GM19025 (cell line): ENCODE measurements at regions not wholly inside any gene's neighbourhood (a gene's known extent, or its start where the extent isn't known, plus 50 kb on each side); places are given as distances from the start of the nearest gene placed in this dataset.
"Not testable (repeated sequence)": the region's sequence is repeated elsewhere in the genome, so short reads cannot be mapped to it uniquely, and the experiment has no call there.

Source experiments
- ATAC-seq: cut with Tn5 transposase; IDR thresholded peaks from one replicate; pipeline ENCODE4 v1.9.1; 2021; ENCODE audit warnings: mild to moderate bottlenecking, low read depth, moderate library complexity; ENCODE audit not compliant: unreplicated experiment

DNA sequence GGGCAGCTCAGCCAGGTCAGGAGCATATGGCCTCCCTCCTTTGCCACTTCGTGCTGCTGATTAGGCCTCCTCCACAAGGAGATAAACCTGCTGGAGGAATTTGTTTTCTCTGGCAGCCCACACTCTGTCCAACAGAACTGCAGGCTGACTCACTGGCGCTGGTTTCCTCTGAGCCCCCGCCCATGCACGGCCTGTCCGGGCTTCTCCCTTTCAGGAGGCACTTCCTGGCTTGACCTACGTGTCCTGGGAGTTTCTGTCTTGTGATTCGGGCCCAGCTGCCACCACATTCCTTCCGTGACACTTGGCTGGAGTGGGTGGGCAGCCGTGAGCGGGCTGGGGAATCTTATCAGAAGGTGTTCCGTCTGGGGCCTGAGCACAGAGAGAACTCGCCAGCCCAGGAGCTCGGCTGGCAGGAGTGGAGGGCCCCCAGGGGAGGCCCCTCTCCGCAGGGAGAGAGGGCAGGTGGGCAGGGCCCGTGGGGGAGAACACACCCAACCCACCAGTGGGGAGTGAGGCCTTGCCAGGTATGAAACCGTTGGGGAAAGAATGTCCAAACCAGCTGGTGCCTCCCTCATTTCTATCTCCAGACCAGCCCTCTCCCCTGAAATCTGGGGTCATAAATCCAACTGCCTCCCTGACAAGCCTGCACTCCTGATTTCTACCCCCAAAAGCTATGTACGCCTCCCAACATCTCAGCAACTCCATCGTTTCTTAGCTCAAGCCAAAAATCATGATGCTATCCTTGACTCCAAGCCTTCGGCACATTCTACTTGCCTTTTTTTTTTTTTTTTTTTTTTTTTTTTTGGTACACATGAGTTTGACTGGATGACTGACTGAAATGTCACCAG is 110.6 kb upstream of the MEF2A start:
- no peak for ATAC-seq

DNA sequence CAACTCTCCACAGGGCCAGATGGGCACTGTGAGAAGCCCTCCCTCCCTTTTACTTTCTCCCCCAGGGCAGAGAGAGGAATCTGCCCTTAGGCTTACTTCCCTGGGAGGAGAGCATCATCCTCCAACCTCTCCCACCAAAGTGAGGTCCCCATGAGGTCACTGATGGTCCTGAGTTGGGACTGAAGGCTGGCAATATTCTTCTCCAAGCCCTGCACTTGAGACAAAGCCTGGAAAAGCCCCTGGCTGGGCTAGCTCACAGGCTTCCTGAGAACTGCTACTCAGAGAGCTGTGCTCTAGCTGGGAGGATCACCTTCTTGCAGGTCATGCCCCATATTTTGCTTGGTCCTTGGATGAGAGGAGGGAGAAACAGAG is 110.0 kb upstream of the MEF2A start:
- ATAC-seq: no peak

DNA sequence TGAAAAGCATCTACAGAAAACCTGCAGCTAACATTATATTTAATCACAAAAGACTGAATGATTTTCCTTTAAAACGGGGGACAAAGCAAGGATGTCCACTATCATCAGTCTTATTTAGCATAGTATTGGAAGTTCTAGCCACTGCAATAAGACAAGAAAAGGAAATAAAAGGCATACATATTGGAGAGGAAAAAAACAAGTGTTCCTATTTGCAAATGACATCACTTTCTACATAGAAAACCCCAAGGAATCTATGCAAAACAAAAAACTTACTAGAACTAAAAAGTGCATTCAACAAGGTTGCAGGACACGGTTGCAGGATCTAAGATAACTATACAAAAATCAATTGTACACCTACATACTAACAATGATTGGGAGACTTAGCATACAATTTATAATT is 101.6 kb upstream of the MEF2A start:
- no peak for ATAC-seq

DNA sequence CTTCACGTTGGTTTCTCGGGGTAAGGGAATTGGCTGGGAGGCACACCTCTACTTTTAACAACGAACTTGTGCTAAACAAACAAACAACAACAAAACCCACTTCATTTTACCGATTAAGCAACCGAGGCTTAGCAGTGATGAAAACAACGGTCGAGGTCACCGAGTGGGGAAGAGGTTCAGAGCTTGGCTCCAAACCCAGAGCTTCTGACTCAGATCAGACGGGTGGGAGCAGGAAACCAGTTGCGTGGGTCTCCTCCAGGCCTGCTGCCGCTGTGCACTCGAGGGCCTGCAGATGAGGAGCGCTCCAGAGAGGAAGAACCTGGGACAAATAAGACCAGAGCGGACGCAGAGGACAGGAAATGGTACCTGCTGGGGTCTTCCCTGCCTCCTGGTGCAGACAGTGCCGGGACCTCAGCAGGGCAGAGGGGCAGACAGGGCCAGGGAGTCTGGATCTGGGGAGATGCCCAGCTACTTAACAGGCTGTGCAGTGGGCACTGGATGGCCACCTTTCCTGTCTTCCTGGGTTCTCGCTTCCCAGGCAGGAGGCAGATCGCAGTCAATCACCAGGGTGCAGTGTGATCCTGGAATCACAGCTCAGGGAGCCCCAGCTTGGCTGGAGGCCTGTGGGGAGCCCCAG is 99.0 kb upstream of the MEF2A start:
- ATAC-seq: no peak

DNA sequence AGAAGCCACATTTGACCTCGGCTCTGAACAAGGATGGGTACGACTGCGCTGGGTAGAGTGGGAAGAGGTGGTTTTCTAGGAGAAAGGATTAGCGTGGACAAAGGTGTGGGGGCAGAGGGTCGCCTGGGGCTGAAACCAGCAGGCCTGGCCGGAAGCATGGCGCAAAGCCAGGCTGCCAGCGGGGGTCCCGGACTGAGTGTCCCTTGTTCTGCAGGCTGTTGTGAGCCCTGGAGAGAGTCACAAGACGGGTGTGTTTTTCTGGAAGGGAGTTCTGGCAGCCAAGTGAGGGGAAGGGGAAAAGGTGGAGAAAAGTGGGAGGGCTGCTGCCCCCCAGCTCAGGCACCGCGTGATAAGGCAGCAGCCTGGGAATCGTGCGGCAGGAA is 98.5 kb upstream of the MEF2A start:
- ATAC-seq: no peak

DNA sequence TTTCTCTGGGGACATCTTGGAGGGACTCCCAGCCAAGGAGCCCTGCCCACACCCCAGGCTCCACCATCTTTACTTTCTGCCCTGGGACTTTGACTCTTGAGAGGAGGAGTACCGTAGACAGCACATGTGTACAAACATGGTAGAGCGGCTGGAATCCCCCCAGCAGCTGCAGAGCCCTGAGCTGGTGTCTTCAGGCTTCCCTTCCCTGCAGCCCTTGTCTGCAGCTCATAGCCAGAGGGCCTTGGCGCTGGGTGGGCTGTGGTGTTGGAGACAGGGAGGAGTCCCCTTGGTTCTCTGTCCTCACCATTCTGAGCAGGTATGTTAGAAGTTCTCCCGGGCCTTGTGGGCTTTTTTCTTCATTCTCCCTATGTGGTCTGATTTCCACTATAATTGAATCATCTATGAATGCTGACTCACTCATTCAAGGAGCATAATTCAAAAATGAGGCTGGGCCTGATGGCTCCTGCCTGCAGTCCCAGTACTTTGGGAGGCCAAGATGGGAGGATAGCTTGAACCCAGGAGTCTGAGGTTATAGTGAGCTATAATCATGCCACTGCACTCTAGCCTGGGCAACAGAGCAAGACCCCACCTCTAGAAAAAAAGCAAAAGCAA is 97.8 kb upstream of the MEF2A start:
- no peak for ATAC-seq

DNA sequence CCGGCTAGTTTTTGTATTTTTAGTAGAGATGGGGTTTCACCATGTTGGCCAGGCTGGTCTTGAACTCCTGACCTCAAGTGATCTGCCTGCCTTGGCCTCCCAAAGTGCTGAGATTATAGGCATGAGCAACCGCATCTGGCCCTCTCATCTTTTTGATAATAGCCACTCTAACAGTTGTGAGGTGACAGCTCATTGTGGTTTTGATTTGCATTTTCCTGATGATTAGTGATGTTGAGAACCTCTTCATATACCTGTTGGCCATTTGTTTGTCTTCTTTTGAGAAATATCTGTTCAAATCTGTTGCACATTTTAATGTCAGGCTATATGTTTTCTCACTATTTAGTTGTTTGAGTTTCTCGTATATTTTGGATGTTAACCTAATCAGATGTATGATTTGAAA is 95.6 kb upstream of the MEF2A start:
- not testable (repeated sequence) for ATAC-seq

DNA sequence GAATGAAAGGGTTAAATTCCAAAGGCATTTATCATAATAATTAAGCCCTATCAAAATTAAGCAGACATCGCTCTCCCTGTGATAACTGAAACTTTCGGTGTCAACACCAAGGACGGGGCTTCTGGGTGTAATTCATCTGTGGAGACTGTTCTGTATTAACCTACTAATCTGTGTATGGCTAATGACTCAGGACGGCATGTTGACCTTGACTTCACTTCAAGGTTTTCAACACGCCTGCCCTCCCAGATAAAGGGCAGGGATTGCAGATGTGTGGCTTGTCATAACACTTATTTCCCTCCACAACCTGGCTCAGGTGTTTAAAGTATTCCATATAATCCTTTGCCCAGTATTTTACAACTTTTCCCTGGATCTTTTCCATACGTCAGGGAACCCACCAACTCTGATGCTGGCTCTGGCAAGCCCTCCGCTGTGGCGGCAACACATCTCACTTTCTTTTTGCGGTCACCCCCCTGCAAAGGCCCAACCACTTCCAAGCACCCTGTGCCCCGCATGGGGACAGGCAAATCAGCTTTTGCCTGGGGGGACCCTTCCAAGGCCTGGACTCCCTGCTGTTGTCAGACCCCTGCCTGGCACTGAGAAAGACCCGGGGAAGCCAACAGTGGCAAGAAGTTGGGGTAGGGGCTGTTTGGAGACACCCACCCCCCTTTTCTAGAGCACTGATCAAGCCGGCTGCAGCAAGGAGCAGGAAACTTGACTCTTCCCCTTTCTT is 93.2 kb upstream of the MEF2A start:
- no peak for ATAC-seq

DNA sequence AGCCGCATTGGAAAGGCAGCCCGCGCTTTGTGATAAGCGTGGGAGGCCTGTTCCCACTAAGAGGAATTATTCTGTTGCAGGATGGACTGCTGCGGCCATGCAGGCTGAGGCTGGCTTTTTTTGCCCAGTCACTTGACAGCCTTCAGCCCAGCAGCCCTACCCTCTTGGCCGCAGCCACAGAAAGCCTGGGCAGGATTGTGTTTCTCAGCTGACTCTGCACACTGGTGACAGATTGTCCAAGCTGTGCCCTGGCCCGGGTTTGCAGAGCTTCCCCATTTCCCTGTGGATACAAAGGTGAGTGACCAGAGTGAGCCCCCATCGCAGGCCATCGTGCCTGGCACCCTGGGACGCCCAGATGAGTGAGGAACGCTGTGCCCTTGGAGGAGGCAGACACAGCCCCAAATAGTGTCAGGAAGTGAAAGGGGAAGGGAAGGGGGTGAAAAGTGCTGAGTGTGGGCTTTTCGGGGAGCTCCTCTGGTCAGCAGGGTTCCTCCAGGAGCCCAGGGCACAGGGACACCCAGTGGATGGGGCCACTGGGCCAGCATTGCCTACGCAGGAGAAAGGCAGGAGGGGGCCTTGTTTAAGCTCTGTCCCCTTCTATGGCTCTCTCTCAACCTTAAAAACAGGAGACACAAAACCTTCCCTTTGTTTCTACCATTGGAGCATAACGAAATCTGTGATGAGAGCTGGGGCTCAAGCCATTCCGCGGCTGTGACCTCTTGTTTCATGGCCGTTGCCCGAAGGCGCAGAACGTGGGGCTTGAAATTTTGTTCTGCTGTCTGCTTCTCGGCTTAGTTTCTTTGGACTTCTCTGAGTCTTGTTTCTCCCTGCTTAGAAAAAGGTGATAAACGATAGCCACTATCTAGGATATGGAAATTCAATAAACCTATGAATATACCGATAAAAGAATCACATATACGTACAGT is 91.5 kb upstream of the MEF2A start:
- no peak for ATAC-seq

DNA sequence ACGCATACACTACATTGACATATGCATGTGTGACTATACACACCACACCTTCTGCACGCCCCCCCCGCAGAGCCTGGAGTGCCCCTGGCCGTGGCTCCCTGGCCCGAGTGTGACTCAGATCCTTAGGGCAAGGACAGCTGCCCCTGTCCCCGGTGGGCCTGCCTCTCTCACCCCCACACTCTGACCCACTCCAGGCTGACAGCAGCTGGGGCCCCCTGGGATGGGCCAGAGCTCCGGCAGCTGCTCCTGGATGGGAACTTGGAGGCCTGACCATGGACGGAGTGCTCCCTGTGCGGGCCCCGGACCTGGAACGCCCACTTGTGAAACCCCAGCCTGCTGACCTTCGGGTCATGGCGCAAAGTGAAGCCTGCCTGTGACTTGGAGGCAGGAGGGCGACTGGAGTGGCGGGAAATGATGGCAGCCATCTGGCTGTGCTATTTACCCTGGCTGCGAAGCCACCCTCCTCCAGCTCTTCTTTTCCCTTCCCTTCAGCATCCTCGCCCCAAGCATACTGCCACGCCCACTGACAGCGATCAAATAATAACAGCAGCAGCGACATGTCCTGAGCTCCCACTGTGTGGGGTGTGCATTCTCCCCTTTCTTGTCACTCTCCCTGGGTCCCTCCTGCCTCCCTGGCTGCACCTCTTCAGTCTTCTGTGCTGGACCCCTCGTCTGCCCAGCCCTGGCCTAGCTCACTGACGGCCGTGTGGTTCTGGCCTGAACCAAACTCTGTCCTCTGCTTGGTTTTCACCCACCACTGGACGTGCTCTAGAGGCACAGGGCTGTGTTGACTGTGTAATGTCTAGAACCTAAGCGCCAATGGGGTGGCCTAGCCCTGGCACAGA is 90.7 kb upstream of the MEF2A start:
- ATAC-seq: no peak

DNA sequence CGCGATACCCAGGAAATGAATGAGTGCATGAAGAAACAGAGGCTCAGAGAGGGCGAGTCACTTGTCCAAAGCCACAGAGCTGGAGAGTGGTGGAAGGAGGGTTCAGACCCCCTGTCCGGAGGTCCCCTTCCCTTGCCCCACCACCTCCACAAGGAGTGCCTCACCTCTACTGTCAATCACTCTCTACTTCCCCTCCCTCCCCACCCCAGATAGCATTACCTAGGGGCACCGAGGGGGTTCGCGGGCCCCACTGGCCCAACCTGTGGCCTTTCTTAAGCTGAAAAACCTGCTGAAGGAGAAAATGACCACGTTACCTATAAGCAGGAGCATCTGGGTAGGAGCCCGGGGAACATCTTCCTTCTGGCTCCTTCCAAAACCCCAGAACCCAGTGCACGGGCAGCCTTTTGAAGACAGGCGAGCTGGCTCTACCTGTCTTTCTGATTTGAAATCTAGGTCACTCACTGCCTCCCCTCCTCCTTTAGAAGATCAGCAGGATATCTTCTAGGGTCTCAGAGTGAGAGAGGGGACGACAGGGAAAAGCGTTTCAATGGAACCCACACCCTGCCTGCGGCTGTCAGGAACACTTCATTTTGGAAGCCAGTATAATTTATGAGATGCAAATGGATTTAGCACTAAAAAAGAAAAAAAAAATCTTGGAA is 89.9 kb upstream of the MEF2A start:
- ATAC-seq: no peak

DNA sequence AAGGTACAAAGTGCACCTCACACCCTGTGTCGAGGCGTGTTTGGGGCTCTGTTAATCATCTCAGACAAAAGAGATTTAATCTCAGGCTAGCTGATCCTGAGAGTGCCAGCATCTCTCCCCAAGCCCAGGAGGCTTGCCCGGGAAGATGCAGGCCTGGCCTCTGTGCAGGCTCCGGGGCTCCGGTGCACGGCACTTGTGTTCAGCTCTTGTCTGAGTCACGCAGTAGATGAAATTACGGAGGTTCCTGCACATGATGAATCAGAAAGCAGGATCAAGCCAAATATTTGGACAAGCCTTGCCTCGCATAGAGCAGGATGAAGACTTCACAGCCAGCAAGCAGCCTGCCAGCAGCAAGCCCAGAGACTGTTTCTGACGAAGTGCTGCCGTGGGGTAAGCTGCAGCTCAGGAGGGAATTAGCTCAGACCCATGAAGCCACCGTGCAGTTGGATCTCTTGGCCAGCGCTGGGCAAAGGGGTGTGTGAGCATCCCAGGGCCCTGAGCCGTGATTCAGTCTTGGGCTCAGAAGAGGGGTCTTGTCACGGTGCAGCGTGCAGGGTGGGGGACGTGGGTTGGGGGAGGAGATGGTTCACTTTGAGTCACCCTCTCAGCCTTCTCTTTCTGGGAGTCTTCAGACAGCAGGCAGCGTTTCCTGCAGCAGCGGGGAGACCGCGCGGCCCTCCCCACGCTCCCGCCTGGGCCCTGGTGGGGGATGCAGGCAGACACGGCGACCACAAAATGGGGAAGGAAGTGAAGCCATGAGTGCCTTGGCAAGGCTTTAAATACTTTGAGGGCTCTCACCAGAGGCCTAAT is 89.2 kb upstream of the MEF2A start:
- ATAC-seq: no peak

DNA sequence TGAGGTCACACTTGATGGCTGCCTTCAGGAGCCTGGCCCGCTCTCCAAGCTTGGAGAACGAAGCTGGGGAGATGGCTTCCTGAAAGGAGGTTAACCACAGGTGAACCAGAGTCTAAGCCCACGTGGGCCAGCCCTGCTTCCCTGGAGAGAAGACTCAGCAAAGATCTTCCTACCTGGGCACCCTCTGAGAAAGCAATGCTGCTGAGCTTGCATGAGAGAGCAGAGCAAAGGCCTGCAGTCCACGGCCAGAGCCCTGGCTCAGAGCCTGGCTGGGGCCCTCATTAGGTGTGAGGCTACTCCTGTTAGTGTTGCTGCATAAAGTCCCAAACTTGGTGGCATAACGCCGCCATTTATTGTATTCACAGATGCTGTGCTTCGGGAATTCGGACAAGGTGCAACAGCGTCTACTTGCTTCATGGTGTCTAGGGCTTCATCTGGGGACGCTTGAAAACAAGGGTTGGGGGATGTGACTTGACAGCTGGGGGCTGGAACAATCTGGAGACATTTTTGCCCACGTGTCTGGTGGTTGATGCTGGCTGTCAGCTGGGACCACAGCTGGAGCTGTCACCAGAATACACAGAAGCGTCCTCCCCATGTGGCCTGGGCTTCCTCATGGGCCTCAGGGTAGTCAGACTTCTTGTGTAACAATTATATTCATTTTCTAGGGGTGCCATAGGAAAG is 87.9 kb upstream of the MEF2A start:
- no peak for ATAC-seq

DNA sequence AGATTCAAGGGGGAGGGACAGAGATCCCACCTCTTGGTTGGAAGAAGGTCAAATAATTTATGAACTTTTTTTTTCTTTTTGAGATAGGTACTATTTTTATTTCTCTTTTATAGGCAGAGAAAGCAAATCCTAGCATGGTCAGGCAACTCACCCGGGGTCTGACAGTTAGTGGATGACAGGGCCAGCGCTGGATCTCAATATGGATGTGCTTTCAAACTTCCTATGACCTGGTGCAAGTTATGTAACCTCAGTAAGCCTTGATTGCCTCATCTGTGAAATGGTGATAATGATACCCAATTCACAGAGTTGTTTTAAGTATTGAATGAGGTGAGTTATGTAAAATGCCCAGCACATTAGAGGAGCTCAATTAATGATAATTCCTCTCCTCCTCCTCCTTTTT is 86.8 kb upstream of the MEF2A start:
- ATAC-seq: no peak

DNA sequence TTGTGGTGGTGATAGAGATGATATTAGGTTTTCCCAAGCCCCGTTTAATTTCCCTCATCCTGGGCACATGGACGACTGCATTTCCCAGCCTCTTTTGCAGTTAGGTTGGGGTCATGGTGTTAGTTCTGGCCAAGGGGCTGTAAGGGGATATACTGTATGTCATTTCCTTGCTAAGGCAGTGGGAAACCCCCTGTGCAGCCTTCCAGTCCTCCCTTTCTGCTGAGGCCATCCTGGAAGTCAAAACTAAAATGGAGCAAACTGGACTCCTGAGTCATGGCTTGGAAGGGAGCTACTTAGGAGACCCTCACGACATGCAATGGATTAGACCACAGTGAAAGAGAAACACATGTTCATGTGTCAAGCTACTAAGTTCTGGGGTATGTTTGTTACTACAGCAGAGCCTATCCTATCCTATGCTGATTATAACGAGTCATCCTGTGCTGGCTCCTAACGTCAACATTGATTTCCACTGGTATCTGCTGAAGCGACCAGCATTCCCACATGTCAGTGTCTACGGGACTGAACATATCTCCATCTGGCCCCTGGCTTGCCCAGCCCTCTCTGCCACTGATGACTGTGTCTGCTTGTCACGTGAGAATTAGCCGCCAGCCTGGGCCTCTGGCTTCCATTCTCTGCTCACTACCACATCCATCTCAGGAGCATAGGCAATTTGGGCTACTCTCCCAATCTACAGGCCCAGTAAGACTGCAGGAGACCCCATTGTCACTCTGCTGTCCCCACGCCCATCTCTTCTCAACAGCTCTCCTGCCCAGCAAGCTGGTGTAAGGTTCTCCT is 85.6 kb upstream of the MEF2A start:
- no peak for ATAC-seq

DNA sequence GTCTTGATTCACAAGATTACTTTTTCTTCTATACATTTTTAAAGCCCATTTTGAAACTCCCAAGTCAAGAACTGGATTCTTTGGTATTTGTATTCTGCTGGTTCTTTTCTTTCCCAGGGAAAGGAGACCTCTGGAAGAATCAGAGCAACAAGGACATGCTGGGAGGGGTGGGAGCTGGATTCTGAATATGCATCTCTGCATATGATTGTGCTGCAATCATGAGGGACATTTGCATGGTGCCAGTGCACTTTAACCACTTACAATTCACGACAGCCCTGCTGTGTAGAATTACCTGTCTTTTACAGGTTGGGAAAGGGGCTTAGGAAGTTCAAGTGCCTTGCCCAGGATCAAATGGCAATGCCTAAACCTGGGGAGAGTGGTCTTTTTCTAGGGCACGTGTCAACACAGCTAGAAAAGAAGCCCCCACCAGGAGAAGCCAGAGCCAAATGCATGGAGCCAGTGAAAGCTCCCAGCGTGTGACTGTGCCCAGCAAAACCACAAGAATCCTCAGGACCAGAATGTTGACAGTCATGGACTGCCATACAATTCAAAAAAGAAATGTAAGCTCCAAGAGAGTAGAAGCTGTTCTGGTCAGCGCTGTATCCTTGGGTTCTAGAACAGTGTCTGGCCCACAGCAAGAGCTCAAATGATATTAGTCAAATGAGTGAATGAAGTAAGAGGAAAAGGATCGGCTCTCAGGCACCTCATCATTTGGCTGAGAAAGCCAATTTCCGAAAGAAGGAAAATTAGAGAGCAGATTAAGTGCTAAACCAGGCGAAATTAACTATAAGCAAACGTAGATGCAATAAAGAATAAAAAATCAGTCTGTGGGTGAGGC is 84.5 kb upstream of the MEF2A start:
- ATAC-seq: no peak
